Hematopoietic multipotent progenitor cell treated with erythropoietin and hydrocortisone succinate and interleukin-3 and kit ligand, for 6 days (in vitro differentiated cells): ENCODE measurements at regions not wholly inside any gene's neighbourhood (a gene's known extent, or its start where the extent isn't known, plus 50 kb on each side); places are given as distances from the start of the nearest gene placed in this dataset.

ENCODE experiments used
- DNase-seq: peaks from one replicate; pipeline ENCODE4 v3.0.0-alpha.2; 2015

- no peak for DNase-seq
Measured at GRCh38 chr13:31048521-31048920, 113.2 kb downstream of the HSPH1 start.

DNA sequence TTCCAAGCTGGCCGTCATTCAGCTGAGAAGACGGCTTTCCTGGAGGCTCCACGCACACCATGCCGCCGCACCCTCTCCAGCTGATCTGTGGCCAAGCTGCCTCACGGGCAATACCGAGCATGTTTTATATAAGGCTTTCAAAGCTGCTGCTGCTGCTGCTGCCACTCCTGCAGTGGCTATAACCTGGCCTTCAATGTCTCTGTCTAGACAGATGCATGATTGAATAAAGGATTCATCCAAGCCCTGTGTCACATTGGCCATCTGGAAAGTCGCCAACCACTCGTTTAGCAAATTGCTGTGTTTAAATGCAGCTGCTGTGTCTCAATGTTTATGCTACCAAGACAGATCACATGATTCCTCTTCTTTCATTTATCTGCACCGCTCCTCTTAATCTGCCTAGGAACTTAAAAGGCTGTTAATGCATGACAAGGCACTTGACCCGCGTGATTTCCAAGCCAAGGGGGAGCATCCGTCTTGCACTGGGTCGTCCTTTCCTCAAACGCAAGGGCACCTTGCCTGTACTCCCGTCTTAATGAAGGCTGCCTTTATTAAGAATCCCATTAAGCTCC lies 114.3 kb downstream of the TEX26 start:
- DNase-seq, result peak; percentile 7

DNA sequence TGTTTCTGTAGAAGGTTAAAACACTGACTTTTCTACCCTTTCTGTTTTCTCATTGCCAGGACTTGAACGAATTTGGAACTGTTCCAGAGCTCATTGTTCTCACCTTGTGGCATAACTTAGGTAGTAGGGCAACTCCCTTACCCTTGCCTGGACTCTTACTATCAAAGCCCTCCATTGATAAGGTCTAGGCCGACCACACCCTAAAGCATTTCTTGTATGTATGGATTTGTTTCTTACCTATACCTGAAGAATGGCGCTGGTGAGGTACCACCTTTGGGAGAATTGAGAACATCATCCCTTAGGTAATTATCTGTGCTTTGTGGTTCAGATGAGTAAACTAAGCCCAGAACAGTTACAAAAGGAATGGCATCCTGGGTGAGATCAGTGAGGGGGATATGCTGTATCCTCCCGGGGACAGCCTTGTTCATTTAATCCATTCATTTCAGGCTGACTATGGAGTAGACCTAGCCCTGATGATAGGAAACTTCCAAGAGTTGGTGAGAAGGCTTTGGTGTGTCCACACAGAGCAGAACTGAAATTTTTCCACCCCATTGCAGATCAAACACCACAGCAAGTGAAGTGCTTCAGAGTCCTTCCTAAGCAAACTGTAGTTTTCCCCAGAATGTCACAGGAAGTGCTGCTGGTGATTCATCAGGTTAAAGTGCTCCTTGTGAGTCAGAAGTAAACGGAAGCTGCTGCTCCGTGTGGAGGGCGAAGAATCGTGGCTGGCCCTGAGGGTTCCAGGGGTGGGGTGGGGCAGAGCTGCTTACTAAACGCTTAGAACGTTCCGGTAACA lies 113.0 kb downstream of the TEX26 start:
- DNase-seq, result peak; percentile 20

- DNase-seq, result peak; percentile 86
Measured at GRCh38 chr13:31044364-31045285, 112.2 kb downstream of the TEX26 start.

DNA sequence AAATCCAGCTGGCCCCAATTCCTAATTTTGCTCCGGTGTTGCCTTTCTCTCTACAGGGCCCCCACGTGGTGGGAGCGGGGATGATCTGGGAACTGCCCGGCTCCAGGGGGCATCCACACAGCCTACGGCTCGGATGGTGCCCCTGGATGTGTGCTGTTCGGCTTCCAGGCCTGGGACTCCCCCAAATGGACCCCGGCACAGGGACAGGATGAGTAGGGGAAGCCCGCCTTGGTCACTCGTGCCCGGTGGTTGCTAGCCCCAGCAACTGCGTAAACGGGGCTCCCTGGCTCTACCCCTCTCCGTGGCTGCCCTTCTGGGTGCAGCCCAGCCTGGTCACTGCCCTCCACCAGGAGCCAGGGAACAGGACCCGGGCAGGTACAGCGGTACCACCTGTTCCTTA lies 111.5 kb downstream of the TEX26 start:
- DNase-seq, result no peak

GRCh38 chr13:31042481-31043165 lies 110.2 kb downstream of the TEX26 start:
- DNase-seq, result no peak

DNA sequence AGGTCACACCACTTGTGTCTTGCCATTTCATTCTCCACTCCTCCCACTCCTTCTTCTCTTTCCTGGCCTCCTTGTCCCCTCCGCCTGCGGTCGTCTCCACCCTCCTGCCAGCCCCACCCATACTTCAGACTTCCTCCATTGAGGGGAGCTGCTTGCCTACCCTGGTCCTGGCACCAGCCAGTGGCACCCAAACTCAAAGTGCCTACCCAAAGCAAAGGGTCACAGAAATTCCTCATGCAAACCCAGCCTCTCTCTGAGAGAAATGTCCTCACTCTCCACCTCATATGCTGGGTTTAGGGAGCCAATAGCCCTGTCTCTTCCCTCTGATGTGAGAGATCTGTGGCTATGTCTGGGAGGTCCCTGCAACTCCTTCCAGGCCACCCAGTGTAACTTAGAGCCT lies 109.6 kb downstream of the TEX26 start:
- DNase-seq, result no peak

GRCh38 chr13:31038834-31039552 lies 106.5 kb downstream of the TEX26 start:
- DNase-seq, result peak; percentile 20

- no peak for DNase-seq
Measured at GRCh38 chr13:31037874-31038500, 105.5 kb downstream of the TEX26 start.

DNA sequence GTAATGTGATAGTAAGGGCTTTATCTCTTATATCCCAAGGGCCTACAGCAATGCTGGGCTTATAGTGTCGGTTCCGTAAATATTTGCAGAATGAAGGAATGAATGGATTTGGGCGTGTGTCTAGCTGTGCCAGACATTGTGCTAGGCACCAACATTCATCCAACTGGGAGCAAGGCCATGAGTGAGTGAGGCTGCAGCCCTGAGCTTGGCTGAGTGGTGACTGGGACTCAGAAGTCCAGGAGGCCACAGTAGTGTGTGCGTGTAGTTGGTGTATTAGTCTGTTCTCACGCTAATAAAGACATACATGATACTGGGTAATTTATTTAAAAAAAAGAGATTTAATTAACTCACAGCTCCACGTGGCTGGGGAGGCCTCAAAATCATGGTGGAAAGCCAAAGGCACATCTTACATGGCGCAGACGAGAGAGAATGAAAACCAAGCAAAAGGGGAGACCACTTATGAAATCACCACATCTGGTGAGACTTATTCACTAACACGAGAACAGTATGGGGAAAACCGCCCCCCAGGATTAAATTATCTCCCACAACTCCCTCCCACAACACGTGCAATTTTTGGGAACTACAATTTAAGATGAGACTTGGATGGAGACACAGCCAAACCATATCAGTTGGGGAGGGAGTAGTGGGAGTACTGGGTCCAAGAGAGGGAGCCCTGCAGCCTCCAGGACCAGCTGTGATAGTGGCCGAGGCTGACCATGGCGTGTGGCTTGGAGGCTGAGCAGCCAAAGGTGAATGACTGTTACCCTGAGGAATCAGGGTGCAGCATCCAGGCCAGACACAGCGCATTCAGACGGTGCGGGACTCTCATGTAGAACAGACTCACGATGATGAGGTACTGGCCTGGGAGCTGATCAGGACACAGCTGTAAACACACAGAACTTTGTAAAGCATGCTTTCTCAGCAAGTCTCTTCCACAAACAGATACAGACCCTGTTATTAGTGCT lies 104.6 kb downstream of the TEX26 start:
- DNase-seq, result no peak

DNA sequence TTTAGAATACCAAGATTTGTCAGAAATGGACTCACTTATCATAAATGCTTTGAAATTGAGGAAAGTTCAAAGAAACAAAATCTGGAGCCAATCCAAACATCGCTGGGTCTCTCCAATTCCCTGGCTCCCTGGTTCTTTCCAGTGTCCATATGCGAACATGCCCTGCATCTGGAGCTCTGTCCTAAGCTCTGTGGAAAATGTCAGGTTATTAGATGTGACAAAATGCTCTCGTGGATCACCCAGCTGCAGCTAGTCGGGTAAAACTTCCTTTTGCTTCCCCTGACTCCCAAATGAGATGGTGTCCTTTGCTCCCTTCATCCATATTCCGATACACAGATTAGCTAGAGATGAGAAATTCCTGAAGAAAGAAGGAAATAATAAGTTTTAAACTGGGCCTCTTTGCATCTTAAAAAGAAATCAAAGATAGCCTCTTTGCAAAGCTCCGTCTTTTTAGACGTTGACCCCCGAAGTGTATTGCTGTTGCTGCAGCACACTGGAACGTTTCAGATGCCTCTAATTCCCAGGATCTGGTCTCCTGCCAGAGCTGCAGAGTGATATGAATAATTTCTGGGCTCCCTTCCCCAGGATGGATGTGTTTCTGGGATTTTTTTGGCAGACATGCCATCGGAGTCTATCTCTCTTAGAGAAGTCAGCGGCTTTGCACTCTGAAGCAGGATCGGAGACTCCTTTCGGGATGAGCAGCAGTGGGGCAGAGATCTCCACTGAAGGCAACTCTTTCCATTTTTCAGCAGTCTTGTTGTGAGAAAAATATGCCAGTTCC lies 102.9 kb downstream of the TEX26 start:
- no peak for DNase-seq

DNA sequence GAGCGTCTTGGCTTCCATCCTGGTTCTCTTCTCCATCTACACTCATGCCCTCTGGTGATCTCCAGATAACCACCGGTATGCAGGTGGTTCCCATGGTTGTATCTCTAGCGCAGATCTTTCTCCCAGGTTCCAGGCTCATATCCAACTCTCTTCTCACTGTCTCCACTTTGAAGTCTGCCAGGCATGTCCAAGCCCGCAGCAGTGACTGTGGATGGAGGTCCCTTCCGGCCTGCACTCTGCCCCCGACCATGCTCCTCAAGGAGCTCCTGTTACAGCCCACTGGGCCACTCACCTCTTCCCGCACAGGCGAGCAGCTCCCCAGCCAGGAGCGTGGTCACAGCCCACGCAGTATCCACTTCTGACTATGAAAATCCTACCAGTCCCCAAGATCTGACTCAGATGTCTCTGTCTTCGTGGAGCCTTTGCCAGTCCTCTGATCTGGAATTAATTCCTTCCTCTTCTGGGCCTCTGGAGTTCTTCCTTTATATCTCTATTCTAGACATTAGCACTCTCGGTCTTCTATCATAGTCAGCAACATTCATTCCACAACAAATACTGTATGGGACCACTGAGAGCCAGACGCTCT lies 100.2 kb downstream of the TEX26 start:
- DNase-seq, result no peak

DNA sequence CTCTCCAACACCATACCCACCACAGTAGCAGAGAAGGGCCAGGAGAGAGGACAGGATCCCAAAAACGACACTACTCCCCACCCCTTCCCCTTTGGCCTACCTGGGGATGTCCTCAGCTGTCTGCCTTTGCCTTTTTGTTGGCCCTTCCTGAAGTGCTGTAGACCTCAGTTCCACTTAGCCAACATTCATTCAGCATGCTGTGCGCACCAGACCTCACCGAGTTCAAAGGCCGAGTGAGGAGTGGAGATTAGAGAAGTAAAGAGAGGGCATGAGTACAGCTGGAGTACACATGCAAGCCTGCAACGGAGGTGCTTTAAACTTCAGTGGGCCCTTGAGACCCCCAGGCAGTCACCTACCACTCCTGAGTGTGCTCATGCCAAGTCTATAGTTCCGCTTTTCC lies 99.0 kb downstream of the TEX26 start:
- no peak for DNase-seq

GRCh38 chr13:31029102-31029501 lies 96.6 kb downstream of the TEX26 start:
- no peak for DNase-seq

DNA sequence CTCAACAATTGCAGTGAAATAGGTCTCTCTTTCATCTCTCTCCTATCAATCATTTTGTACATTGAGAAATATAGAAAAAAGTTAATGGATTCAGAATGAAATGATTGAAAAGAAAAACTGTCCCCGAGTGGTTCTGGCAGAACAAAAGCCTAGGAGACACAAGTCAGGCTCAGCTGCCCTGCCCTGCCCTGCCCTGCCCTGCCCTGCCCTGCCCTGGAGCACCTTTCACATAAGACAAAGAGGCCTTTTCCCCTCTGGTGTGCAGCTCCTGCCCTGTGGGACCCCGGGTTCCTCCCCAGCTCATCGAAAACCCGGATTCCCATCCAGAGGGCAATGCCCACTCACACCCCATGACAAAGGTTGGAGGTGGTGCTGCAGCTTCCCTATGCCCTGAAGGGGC lies 94.7 kb downstream of the TEX26 start:
- no peak for DNase-seq
